Mesendoderm (in vitro differentiated cells): ENCODE measurements at regions not wholly inside any gene's neighbourhood (a gene's known extent, or its start where the extent isn't known, plus 50 kb on each side); places are given as distances from the start of the nearest gene placed in this dataset.

Experiments used
- DNase-seq: peaks from one replicate; pipeline ENCODE4 v3.0.0; 2013
- H2AK5ac ChIP-seq: 2 replicates; pipeline ENCODE4 v1.6.1; 2013; ENCODE audit warnings: low read length, inconsistent platforms
- H2BK120ac ChIP-seq: 2 replicates; pipeline ENCODE4 v1.6.1; 2013; ENCODE audit warnings: low read depth, mild to moderate bottlenecking, low read length, moderate library complexity, mixed read lengths
- H2BK15ac ChIP-seq: replicated peaks from 2 replicates; pipeline ENCODE4 v1.6.1; 2013; ENCODE audit warnings: low read depth, mild to moderate bottlenecking, moderate library complexity
- H2BK5ac ChIP-seq: 2 replicates; pipeline ENCODE4 v1.6.1; 2013; ENCODE audit warnings: low read length, inconsistent platforms
- H3K18ac ChIP-seq: 2 replicates; pipeline ENCODE4 v1.6.1; 2013; ENCODE audit warnings: mild to moderate bottlenecking, low read length, mixed read lengths
- H3K23ac ChIP-seq: one replicate; pipeline ENCODE4 v1.6.1; 2013; ENCODE audit warnings: low read length
- H3K27ac ChIP-seq: 2 replicates; pipeline ENCODE4 v1.5.1; 2013; ENCODE audit warnings: low read depth, mild to moderate bottlenecking, inconsistent platforms, low read length, moderate library complexity
- H3K27me3 ChIP-seq: 2 replicates; pipeline ENCODE4 v1.6.1; 2013; ENCODE audit warnings: low read length, control low read depth, mild to moderate bottlenecking, inconsistent platforms; ENCODE audit not compliant: insufficient read depth, poor library complexity
- H3K36me3 ChIP-seq: 2 replicates; pipeline ENCODE4 v1.6.1; 2013; ENCODE audit warnings: low read length, inconsistent platforms; ENCODE audit not compliant: control insufficient read depth, insufficient read depth
- H3K4ac ChIP-seq: one replicate; pipeline ENCODE4 v1.6.1; 2013; ENCODE audit warnings: low read depth, mild to moderate bottlenecking, low read length, moderate library complexity
- H3K4me1 ChIP-seq: 2 replicates; pipeline ENCODE4 v1.6.1; 2013; ENCODE audit warnings: low read depth, low read length, inconsistent platforms; ENCODE audit not compliant: control insufficient read depth
- H3K4me2 ChIP-seq: 2 replicates; pipeline ENCODE4 v1.6.1; 2013; ENCODE audit warnings: low read length
- H3K4me3 ChIP-seq: 2 replicates; pipeline ENCODE4 v1.5.1; 2013; ENCODE audit warnings: mild to moderate bottlenecking, low read length
- H3K56ac ChIP-seq: one replicate; pipeline ENCODE4 v1.6.1; 2013; ENCODE audit warnings: low read length
- H3K79me1 ChIP-seq: 2 replicates; pipeline ENCODE4 v1.6.1; 2013; ENCODE audit warnings: low read length, inconsistent platforms
- H3K79me2 ChIP-seq: 2 replicates; pipeline ENCODE4 v1.6.1; 2013; ENCODE audit warnings: mild to moderate bottlenecking, low read length; ENCODE audit not compliant: control insufficient read depth, insufficient read depth
- H3K9ac ChIP-seq: 2 replicates; pipeline ENCODE4 v1.6.1; 2013; ENCODE audit warnings: low read length, inconsistent platforms
- H4K5ac ChIP-seq: one replicate; pipeline ENCODE4 v1.6.1; 2013; ENCODE audit warnings: low read length
- H4K8ac ChIP-seq: one replicate; pipeline ENCODE4 v1.6.1; 2013; ENCODE audit warnings: low read depth, mild to moderate bottlenecking, control low read depth, low read length, moderate library complexity
- WGBS: extraction: QIAGEN DNeasy Blood & Tissue Kit; methylation state at CpG from one replicate; pipeline ENCODE4 v1.1.7; 2013; ENCODE audit warnings: low lambda C conversion rate, missing lambda C conversion rate; ENCODE audit not compliant: insufficient coverage; ENCODE audit errors: extremely low coverage; 5-methylcytosine and 5-hydroxymethylcytosine counted together

DNA sequence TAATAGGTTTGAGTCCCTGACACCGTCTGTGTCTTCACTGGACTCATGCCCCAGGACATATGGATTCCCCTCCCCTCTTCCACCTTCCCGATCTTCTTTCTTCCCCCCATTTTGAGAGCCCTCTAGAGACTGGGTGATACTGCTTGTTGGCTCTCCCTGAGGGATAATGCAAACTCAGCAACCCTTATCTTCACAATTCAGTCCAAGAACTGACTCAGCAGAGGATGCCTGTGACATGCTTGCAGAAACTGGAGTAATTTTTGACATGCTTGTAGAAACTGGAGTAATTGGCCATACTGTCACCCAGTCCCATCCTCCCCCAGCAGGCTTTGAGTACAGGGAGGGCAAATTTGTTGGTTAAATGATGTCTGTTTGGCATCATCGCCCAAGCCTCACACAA lies 127.6 kb upstream of the CTTNBP2NL start:
- H3K4me1 ChIP-seq = no peaks in the 10 kb centered on the region
- H2BK5ac ChIP-seq = no peak overlapping the region
- no peak overlapping the region for H3K56ac ChIP-seq
- no peaks in the 10 kb centered on the region for H3K27me3 ChIP-seq
- H2BK120ac ChIP-seq = no peak overlapping the region
- H2AK5ac ChIP-seq = no peak overlapping the region
- no peaks in the 10 kb centered on the region for H3K36me3 ChIP-seq
- no peak overlapping the region for H2BK15ac ChIP-seq
- WGBS = no CpG with 5 or more reads among the region's 3 CpGs
- no peaks in the 10 kb centered on the region for H3K79me2 ChIP-seq
- no peak overlapping the region for H3K23ac ChIP-seq
- no peaks in the 10 kb centered on the region for H3K79me1 ChIP-seq
- no peak overlapping the region for H3K18ac ChIP-seq
- H3K27ac ChIP-seq = no peak overlapping the region
- H3K4me2 ChIP-seq = no peak overlapping the region
- H4K5ac ChIP-seq = no peak overlapping the region
- DNase-seq = no peak
- H3K4me3 ChIP-seq = no peak overlapping the region
- H3K9ac ChIP-seq = no peak overlapping the region
- H4K8ac ChIP-seq = no peak overlapping the region
- no peak overlapping the region for H3K4ac ChIP-seq

DNA sequence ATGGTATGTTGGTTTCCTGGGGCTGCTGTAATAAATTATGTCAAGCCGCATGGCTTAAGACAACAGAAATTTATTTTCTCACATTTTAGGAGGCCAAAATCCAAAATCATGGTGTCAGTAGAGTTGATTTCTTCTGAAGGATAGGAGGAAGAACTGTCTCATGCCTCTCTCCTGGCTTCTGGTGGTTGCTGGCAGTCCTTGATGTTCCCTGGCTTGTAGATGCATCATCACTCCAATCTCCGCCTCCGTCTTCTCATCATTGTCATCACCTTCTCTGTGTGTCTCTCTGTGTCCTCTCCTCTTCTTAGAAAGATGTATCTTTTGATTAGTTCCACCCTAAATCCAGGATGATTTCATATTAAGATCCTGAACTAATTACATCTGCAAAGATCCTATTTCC lies 124.7 kb upstream of the CTTNBP2NL start:
- no peak overlapping the region for H2BK15ac ChIP-seq
- H3K56ac ChIP-seq = no peak overlapping the region
- H4K5ac ChIP-seq = no peak overlapping the region
- no peaks in the 10 kb centered on the region for H3K36me3 ChIP-seq
- no peak overlapping the region for H2BK120ac ChIP-seq
- no peak overlapping the region for H3K4me2 ChIP-seq
- no peak overlapping the region for H3K23ac ChIP-seq
- H3K4me1 ChIP-seq = no peaks in the 10 kb centered on the region
- H3K18ac ChIP-seq = no peak overlapping the region
- no peak for DNase-seq
- H3K4me3 ChIP-seq = no peak overlapping the region
- no peak overlapping the region for H3K4ac ChIP-seq
- no CpG with 5 or more reads among the region's 3 CpGs for WGBS
- H3K79me2 ChIP-seq = no peaks in the 10 kb centered on the region
- H3K79me1 ChIP-seq = no peaks in the 10 kb centered on the region
- H2BK5ac ChIP-seq = no peak overlapping the region
- no peak overlapping the region for H2AK5ac ChIP-seq
- H3K27me3 ChIP-seq = no peaks in the 10 kb centered on the region
- no peak overlapping the region for H3K9ac ChIP-seq
- no peak overlapping the region for H4K8ac ChIP-seq
- no peak overlapping the region for H3K27ac ChIP-seq

DNA sequence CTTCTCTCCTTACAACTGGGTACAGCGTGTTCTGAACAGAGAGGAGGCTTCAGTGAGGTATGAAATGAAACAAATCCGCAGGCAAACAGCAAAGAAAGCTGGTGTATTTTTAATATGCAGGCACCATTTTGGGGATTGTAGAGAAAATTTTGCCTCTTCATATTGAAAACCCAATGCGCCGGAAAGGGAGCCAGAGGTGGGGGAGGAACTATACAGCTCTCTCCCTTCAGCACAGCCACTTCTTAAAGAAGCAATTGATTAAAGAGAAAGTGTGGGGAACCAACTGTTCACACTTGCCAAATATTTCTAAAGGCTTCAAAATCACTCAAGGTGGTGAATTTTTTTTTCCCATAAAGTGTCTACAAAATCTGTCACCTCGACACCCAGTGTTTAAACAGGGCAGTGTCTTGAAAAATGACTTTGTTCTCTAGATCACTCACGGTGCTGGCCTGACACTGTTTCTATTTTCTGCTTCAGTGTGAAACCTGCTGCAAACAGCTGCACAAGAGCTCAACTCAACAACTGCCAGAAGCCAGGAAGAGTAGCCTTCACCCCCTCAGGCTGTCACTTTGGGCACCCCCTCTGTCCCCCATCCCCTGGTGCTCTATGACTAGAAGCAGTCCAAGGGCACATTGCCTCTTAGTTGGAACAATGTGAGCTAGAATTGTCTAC lies 123.8 kb upstream of the CTTNBP2NL start:
- no peak overlapping the region for H2AK5ac ChIP-seq
- H4K8ac ChIP-seq = no peak overlapping the region
- no peak for DNase-seq
- H4K5ac ChIP-seq = no peak overlapping the region
- no peak overlapping the region for H3K9ac ChIP-seq
- H3K4me1 ChIP-seq = no peaks in the 10 kb centered on the region
- H3K18ac ChIP-seq = no peak overlapping the region
- no CpG with 5 or more reads among the region's 6 CpGs for WGBS
- H3K79me1 ChIP-seq = no peaks in the 10 kb centered on the region
- H3K79me2 ChIP-seq = no peaks in the 10 kb centered on the region
- no peak overlapping the region for H3K4me2 ChIP-seq
- H3K27me3 ChIP-seq = no peaks in the 10 kb centered on the region
- H2BK5ac ChIP-seq = no peak overlapping the region
- H3K56ac ChIP-seq = no peak overlapping the region
- no peak overlapping the region for H3K27ac ChIP-seq
- H2BK15ac ChIP-seq = no peak overlapping the region
- no peaks in the 10 kb centered on the region for H3K36me3 ChIP-seq
- H3K4me3 ChIP-seq = no peak overlapping the region
- no peak overlapping the region for H2BK120ac ChIP-seq
- H3K4ac ChIP-seq = no peak overlapping the region
- H3K23ac ChIP-seq = no peak overlapping the region

DNA sequence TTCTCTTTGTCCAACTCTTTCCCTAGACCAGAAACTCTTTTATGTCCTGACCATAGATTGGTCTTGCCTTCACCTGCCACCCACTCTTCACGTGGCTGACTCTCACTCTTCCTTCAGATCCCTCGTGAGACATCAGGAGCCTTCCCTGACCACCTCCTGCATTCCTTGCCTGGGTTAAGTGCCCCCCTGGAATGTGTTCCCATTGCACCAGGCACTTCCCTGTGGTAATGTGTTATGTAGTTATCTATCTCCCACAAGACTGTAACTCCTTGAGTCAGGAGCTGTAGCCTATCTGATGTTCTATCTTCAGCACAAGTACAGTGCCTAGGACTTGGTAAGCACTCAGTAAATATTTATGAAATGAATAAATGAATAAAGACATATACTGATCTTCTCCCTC lies 111.2 kb upstream of the CTTNBP2NL start:
- H3K9ac ChIP-seq = no peak overlapping the region
- no peak overlapping the region for H2BK5ac ChIP-seq
- WGBS = no CpG with 5 or more reads among the region's 2 CpGs
- H3K23ac ChIP-seq = no peak overlapping the region
- no peak overlapping the region for H2AK5ac ChIP-seq
- DNase-seq = no peak
- H3K79me1 ChIP-seq = no peaks in the 10 kb centered on the region
- no peak overlapping the region for H3K56ac ChIP-seq
- H3K4me3 ChIP-seq = no peak overlapping the region
- H4K5ac ChIP-seq = no peak overlapping the region
- H3K4ac ChIP-seq = no peak overlapping the region
- no peak overlapping the region for H2BK120ac ChIP-seq
- no peaks in the 10 kb centered on the region for H3K79me2 ChIP-seq
- H4K8ac ChIP-seq = no peak overlapping the region
- no peaks in the 10 kb centered on the region for H3K27me3 ChIP-seq
- no peak overlapping the region for H3K27ac ChIP-seq
- H3K4me1 ChIP-seq = no peaks in the 10 kb centered on the region
- no peaks in the 10 kb centered on the region for H3K36me3 ChIP-seq
- H3K4me2 ChIP-seq = no peak overlapping the region
- no peak overlapping the region for H2BK15ac ChIP-seq
- H3K18ac ChIP-seq = no peak overlapping the region

DNA sequence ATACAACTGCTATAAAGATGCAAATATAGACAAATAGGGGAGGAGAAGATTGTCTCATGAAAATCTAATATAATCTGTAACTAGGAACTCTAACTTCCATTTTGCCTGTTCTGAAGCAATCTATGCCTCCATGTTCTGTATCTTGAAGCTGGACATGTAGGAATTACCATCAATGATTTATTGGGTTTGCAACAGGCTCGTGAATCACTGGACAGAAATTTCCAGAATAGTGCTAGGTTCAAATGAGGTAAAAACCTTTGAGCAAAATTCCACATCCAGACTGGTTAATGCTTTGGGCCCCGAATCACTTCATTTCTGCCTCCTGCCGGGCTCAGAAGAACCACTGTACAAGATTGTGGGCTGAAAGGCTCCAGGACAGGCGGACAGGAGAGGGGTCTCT lies 110.7 kb upstream of the CTTNBP2NL start:
- no peak overlapping the region for H3K23ac ChIP-seq
- no peak overlapping the region for H4K5ac ChIP-seq
- H3K4me2 ChIP-seq = no peak overlapping the region
- H2BK120ac ChIP-seq = no peak overlapping the region
- H3K27me3 ChIP-seq = no peaks in the 10 kb centered on the region
- H3K79me1 ChIP-seq = no peaks in the 10 kb centered on the region
- H2BK5ac ChIP-seq = no peak overlapping the region
- H3K4me3 ChIP-seq = no peak overlapping the region
- no CpG with 5 or more reads among the region's 4 CpGs for WGBS
- H3K79me2 ChIP-seq = no peaks in the 10 kb centered on the region
- no peak overlapping the region for H2BK15ac ChIP-seq
- H4K8ac ChIP-seq = no peak overlapping the region
- H3K36me3 ChIP-seq = no peaks in the 10 kb centered on the region
- H3K9ac ChIP-seq = no peak overlapping the region
- DNase-seq = no peak
- H3K56ac ChIP-seq = no peak overlapping the region
- no peak overlapping the region for H3K4ac ChIP-seq
- no peak overlapping the region for H3K18ac ChIP-seq
- no peak overlapping the region for H3K27ac ChIP-seq
- no peak overlapping the region for H2AK5ac ChIP-seq
- no peaks in the 10 kb centered on the region for H3K4me1 ChIP-seq

DNA sequence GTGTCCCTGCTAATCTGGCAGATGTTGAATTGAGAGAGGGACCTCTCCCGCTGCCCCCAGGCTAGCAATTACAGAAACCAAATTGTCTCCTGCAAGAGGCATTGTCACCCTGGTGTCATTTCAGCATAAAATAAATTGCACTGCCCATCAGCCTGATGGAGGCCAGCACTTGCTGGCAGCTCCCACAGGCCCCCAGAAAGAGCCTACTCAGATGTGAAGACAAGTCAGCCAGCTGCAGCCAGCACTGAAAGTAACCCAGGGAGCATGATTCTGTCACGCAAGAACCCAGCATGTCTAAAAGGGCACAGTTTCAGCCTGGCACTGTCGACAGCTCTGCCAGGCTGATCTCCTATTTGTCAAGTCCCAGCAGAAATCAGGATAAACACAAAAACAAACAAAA lies 110.3 kb upstream of the CTTNBP2NL start:
- Histone ChIP-seq H2BK120ac (no peak overlapping the region), H3K23ac (no peak overlapping the region), H3K79me2 (no peaks in the 10 kb centered on the region), H3K36me3 (no peaks in the 10 kb centered on the region), H3K27me3 (no peaks in the 10 kb centered on the region), H3K4me1 (no peaks in the 10 kb centered on the region), H4K5ac (no peak overlapping the region), H2AK5ac (no peak overlapping the region), H3K4me3 (no peak overlapping the region), H2BK15ac (no peak overlapping the region), H3K4me2 (no peak overlapping the region), H2BK5ac (no peak overlapping the region), H3K79me1 (no peaks in the 10 kb centered on the region), H4K8ac (no peak overlapping the region), H3K56ac (no peak overlapping the region), H3K18ac (no peak overlapping the region), H3K4ac (no peak overlapping the region), H3K27ac (no peak overlapping the region), H3K9ac (no peak overlapping the region)
- DNase-seq = no peak
- no CpG with 5 or more reads among the region's 3 CpGs for WGBS
